ENCODE measurements at regions not wholly inside any gene's neighbourhood (a gene's known extent, or its start where the extent isn't known, plus 50 kb on each side); places are given as distances from the start of the nearest gene placed in this dataset.

GRCh38 chr21:24716281-24716918, 890.9 kb downstream of the MRPL39 start (continued):
- TF ChIP-seq REST (IDR thresholded peaks at IDR 0.05; ENCODE audit: unreplicated experiment), result no peak

DNA sequence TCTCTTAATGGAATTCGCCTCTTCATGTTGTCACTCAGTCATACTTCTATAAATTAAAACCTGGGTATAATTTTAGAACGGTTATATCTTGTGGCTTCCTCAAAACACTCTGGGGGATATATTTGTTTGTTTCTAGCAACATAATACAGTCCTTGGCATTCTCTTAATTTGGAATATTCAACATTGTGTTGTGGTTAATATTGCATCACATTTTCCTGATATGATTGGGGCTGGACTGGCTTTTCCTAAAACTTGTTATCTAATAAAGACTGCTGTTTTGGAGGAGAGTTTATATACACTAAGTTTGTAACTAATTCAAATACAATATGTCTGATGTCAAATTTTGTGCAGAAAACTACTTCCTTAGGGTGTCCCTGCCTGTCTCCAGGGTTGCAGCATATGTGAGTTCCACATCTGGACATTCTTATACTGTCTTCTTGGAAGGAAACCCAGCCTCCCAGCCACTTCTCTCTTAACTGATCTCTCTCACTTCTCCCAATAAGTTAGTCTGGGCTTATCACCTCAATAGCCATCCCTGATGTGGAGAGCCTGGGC, 892.6 kb downstream of the MRPL39 start:
- peaks cover 4% of the 10 kb centered on the region for H3K36me3 ChIP-seq (ENCODE audit: insufficient read depth)
- Mint-ChIP-seq H3K36me3 (ENCODE audit: low read depth) (peaks cover 10% of the 10 kb centered on the region; the same call in 2 of the 3 replicates), H3K9me3 (peaks cover 82% of the 10 kb centered on the region)
- TF ChIP-seq, protein P1, sequence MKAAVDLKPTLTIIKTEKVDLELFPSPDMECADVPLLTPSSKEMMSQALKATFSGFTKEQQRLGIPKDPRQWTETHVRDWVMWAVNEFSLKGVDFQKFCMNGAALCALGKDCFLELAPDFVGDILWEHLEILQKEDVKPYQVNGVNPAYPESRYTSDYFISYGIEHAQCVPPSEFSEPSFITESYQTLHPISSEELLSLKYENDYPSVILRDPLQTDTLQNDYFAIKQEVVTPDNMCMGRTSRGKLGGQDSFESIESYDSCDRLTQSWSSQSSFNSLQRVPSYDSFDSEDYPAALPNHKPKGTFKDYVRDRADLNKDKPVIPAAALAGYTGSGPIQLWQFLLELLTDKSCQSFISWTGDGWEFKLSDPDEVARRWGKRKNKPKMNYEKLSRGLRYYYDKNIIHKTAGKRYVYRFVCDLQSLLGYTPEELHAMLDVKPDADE (IDR thresholded peaks at IDR 0.05), result no peak
- TF ChIP-seq STAT1 (IDR thresholded peaks at IDR 0.05; ENCODE audit: unreplicated experiment), result no peak
- TF ChIP-seq EZH2phosphoT487 (IDR thresholded peaks at IDR 0.05; ENCODE audit: unreplicated experiment), result no peak
- TF ChIP-seq CREB1 (CRISPR knock-in tag; IDR thresholded peaks at IDR 0.05; ENCODE audit: low read depth), result no peak
- no peak for TF ChIP-seq NANOG (IDR thresholded peaks at IDR 0.05; ENCODE audit: borderline replicate concordance)
- TF ChIP-seq, protein P2, sequence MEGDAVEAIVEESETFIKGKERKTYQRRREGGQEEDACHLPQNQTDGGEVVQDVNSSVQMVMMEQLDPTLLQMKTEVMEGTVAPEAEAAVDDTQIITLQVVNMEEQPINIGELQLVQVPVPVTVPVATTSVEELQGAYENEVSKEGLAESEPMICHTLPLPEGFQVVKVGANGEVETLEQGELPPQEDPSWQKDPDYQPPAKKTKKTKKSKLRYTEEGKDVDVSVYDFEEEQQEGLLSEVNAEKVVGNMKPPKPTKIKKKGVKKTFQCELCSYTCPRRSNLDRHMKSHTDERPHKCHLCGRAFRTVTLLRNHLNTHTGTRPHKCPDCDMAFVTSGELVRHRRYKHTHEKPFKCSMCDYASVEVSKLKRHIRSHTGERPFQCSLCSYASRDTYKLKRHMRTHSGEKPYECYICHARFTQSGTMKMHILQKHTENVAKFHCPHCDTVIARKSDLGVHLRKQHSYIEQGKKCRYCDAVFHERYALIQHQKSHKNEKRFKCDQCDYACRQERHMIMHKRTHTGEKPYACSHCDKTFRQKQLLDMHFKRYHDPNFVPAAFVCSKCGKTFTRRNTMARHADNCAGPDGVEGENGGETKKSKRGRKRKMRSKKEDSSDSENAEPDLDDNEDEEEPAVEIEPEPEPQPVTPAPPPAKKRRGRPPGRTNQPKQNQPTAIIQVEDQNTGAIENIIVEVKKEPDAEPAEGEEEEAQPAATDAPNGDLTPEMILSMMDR (conservative IDR thresholded peaks at IDR 0.05; ENCODE audit: low read depth in 2 of 2), result no peak
- TF ChIP-seq ZNF114 (CRISPR knock-in tag; IDR thresholded peaks at IDR 0.05), result no peak
- TF ChIP-seq JUNB (IDR thresholded peaks at IDR 0.05; ENCODE audit: unreplicated experiment), result no peak
- no peak for TF ChIP-seq EZH2 (IDR thresholded peaks at IDR 0.05; ENCODE audit: low read depth, unreplicated experiment)
- no peak for TF ChIP-seq REST (IDR thresholded peaks at IDR 0.05; ENCODE audit: unreplicated experiment)
- no peak for TF ChIP-seq ZNF331 (CRISPR knock-in tag; IDR thresholded peaks at IDR 0.05; ENCODE audit: low read depth)

More for the DNA sequence above, 892.6 kb downstream of the MRPL39 start:
- Mint-ChIP-seq H3K27me3 (ENCODE audit: insufficient read depth, low read depth, poor library complexity) (peaks cover 3% of the 10 kb centered on the region), H3K4me3 (no peak overlapping the region), H3K4me1 (no peaks in the 10 kb centered on the region), H3K27ac (no peak overlapping the region)
- Histone ChIP-seq H3K4me3 (no peak overlapping the region), H3K4me2 (no peak overlapping the region), H4K20me1 (replicated peaks; ENCODE audit: insufficient read depth) (no peaks in the 10 kb centered on the region), H3K79me2 (replicated peaks; ENCODE audit: insufficient read depth) (no peaks in the 10 kb centered on the region), H2AFZ (no peak overlapping the region), H3F3A (replicated peaks; ENCODE audit: low read depth) (no peaks in the 10 kb centered on the region), H3K27ac (ENCODE audit: low read depth) (no peak overlapping the region), H3K9me2 (ENCODE audit: insufficient read depth) (no peaks in the 10 kb centered on the region), H3K27me3 (ENCODE audit: insufficient read depth) (no peaks in the 10 kb centered on the region), H3K4me1 (ENCODE audit: insufficient read depth) (no peaks in the 10 kb centered on the region)
- ATAC-seq (no peak), DNase-seq (ENCODE audit: low spot score) (no peak)

All from GM23338 (cell line).